NCI-H1694 treated with DMSO at 0.1 percent for 48 hours (cell line): ENCODE measurements at regions not wholly inside any gene's neighbourhood (a gene's known extent, or its start where the extent isn't known, plus 50 kb on each side); places are given as distances from the start of the nearest gene placed in this dataset.
A peak's percentile ranks its signal among the peaks of the same experiment; 100 is the strongest.

Source experiments
- DNase-seq: peaks from one replicate; lab custom pipeline; 2025; lab: John Stamatoyannopoulos, UW

DNA sequence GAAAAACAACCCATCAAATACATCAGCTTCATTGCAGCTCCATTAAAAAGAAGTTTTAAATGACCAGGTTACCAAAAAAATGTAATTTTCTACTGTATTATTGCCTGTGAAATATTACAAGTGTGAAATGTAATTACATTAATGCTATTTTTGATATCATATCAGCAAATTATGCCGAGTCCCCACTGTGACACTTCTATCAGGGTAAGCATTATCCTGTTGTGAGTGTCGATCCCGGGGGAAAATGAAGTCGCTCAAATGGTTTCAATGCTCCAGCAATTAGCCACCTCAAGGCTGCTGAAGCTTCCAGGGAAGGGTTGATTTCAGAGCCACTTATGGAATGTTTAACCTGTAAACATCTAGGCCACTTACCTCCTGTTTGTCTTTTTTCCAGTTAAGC lies 70.4 kb downstream of the RCN1 start:
- no peak for DNase-seq

DNA sequence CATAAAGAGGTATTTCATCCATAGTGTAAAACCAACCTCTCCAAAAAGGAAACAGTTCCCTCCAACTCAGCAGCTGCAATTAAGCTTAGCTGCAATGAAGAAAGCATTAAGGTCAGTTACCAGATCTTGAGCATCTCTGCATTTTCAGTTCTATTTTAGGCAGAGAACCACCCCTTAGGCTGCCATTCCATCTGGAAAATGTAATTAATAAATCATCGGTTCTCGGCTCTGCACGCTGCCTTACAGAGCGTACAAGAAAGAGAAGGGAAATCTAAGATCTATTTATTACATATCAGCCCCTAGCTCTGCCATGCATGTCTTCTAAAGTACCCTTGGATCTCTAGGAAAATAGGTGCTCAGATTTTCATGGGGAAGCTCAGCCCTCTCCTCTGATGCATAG lies 71.5 kb downstream of the RCN1 start:
- no peak for DNase-seq

DNA sequence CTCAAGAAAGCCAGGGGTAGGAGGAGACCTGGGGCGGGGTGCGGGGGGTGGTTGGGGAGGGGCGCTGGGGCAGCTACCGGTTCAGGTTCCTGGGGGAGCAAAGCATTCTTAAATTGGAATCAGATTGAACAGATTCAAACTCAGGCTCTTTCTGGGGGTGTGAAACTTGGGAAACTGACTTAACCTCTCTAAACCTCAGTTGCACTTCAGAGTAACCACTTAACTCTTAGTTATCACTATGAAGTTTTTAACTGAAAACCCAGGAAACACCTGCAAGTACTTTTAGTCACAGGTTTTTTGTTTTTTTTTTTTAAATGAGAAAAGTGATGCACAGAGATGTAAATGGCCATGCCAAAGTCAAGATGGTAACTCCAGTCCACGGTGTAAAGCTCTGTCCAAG lies 72.0 kb downstream of the RCN1 start:
- DNase-seq = no peak

DNA sequence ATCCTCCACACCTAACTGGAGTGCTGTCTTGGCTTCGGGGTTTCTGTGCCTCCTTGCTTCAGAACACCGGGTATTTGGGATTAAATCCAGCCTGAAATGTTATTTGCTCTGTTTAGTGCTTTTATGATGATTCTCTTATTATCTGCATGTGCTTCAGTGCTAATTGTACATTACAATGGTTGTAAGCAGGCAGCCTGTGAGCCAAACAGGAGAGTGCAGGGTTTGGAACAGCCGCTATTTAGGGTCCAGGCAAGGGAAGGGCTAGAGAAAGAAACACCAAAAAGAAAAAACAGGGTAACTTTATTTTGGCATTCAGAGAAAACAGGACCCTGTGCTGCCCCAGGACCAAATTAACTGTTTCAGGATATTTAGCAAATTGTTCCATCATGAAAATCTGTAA lies 72.7 kb downstream of the RCN1 start:
- no peak for DNase-seq

DNA sequence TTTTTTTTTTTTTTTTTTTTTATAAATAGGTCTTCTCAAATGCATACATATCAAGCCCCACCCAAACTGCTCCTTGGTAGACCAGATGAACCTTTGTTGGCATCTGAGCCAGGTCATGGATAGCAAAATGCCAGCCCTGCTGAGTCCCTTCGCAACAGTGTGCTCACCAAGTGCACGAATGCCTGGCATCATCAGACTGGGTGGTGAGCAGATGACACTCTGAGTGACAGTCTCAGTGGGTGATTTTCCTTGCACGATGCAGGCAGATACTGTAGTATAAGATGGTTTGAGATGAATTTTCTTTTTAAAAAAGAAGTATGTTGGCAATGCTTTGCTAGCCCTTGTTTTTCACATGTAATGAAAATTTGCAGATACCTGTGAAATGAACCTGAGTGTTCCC lies 74.0 kb downstream of the RCN1 start:
- no peak for DNase-seq

DNA sequence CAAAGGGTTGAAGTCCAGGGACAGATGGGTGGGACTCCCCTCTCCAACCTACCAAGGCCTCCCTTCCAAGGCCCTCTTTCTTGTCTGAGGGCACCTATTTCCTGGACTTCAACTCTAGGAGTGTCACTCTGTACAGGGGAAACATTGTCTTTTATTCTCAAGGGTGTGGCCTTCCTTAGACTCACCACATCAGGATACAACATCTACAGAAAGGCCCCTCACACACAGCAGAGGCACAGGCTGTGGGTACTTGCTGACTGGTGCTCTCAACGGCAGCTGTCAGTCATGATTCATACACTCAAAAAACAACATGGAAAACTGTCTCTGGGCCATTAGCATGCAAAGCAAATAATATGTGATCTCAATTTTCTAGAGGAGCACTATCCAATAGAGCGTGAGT lies 78.0 kb downstream of the RCN1 start:
- no peak for DNase-seq

DNA sequence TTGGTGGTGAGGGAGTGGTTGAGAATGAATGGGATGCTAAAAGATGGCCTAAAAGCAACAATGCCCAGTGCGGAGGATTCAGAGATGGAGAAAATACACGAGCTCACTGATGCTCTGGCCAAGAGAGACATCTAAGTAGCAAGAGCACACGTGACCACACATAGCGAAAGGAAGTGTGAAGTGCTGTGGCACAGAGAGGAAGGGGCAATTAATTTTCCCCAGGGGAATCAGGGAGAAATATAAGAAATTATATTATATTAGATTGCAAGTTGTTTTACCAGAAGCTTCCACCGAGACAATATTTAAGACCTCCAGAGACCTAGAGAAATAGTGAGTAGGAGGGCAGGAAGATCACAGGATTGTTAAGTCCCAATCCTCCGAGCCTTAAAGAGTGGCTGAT lies 80.6 kb downstream of the RCN1 start:
- no peak for DNase-seq

DNA sequence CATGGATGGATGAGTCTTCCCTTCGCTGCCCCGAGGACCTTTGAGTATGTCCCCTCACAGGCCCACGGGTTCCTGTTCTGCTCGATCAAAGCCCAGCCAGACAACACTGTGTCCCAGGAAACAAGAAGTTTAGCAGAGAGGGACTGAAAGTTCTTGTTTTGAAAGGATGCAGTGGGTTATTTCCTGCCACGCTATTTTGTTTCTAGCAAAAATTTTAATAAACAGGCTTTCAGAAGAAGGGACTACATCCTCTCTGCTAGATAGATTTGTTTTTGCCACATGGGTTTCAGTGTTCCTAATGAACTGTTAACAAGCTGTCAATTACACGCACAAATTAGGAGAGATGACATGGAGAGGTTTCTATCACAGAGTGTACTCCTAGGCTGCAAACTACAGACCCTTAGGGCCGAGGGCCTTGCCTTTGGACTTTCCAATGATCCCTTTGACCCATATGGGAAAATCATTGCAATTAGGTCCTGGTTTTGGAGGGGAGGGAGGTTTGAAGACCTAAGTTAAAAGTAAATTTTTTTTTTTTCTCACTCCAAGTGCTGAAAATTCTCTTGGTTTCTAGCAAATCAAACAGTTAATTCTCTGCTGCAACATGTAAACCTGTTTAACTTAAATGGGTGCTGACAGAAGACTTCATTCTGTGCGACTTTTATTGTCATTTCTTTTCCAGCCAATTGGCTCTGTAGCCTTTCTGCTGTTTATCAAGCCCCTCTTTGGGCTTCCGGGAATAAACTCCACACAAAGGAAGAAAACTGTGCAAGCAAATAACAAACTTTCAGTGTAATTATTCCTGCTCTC lies 81.4 kb downstream of the RCN1 start:
- DNase-seq = peak; percentile 68

DNA sequence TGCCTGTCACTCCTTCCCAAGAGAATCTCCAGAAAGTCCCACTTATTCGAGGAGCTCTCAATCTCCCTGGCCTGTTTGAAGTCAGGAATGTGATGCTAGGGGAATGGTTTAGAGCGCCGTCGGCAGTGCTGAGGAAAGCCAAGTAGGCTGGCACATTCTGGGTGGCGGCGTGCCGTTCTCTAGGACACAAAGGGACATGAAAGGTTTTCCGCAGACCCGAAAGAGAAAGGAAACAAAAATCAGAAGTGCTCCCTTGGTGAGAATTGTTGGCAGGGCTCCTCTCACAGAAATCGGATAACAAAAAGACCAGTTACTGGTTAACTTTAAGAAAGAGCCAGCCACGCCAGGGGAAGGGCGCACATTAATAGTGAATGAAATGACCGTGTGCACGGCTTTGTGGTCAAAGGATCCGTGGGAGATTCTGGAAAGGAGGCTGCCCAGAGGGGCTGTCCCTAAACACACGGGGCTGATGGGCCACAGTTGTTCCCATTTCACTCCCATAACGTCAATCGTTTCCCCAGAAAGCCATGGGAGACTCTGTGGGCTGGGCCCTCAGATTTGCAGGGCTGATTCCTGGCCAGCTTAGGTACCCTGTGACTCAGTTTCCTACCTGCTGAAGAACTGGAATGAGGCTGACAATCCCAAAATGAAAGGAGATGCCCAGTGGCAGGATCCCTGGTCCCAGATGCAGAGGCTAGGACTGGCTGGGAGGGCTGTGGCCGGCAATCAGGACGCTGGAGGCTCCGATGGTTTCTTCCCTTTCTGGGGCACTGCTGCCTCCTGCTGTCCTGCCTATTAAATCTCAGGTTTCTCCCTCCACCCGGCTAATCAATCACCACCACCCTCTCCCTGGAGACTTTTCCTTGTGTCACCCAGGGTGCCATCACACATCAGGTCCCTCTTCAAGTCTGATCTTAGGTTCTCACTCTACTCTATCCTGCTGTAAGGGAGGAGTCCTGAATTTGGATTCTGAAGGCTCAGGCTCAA lies 82.3 kb downstream of the RCN1 start:
- peak; percentile 90 for DNase-seq

DNA sequence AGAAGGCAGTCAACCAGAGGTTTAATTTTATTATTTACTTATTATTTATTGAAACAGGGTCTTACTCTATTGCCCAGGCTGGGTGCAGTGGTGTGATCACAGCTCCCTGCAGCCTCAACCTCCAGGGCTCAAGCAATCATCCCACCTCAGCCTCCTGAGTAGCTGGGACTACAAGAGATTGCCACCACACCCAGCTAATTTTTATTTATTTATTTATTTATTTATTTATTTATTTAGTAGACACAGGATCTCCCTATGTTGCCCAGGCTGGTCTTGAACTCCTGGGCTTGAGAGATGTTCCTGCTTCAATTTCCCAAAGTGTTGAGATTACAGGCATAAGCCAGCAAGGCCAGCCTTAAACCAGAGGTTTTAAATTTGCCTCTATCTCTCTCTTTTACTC lies 83.1 kb downstream of the RCN1 start:
- no peak for DNase-seq

DNA sequence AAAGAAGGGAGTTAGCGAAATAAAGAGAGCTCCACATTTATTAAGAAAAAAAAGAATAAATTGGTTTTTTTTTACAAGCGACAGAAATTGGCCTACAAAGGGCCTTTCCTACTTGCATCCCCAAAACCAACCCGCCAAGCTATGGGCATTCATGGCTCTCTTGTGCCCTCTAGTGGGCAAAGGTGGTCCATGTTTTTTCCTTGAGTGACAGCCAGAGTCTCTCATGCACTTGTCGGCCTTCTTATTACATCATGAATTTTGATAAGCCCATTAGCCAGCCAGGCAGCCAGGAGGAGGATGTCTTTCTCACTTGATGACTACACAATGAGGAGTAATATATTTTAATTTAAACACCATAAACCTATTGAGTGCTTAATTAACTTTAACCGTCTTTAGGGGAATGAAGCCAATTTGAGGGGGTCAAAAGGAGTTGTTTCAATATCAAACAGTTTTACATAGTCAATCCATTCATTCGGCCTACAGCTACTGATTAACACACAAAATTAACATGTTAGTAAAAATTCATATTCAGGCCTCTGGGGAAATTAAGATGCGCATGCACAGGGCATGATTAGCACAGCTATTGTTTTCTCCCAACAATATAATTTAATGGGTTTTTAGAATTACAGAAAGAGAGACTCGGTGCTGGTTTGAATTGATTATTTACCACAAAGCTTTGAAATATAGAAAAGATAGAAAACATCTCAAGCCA lies 85.5 kb downstream of the RCN1 start:
- peak; percentile 96 for DNase-seq

DNA sequence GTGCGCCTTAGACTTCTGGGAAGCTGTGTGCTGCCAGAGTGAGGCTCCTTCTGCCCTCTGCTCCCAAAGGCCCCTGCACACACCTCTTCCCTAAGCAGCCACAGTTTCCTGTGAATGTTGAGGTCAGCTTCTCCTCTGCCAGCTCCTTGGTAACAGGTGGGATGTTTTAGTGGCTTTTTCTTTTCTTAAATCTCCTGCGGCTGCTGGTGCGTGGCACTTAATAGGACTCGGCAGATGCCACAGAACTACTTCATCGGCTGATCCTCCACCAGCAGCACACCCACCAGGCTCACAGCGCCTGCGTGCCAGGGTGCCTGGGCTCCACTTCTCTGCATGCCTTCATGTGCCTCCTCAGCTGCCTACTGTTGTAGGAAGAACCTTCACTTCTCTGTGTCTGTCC lies 87.8 kb downstream of the RCN1 start:
- no peak for DNase-seq

DNA sequence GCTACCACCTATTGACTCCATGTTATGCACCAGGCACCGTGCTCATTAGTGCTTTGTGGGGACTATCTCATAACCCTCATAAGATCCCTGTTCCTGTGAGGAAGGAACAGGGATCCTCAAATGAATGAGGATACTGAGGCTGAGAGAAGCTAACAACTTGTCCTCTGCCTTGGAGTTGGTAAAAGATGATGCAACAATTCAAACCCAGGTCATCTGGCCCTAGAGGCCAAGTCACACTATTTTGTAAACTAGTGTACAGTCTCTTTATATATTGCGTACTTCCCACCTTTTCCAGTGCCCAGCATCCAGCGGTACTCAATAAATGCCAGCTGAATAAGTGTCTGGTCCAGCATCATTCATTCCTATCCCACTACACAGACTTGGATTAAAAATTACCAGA lies 92.6 kb downstream of the RCN1 start:
- no peak for DNase-seq

DNA sequence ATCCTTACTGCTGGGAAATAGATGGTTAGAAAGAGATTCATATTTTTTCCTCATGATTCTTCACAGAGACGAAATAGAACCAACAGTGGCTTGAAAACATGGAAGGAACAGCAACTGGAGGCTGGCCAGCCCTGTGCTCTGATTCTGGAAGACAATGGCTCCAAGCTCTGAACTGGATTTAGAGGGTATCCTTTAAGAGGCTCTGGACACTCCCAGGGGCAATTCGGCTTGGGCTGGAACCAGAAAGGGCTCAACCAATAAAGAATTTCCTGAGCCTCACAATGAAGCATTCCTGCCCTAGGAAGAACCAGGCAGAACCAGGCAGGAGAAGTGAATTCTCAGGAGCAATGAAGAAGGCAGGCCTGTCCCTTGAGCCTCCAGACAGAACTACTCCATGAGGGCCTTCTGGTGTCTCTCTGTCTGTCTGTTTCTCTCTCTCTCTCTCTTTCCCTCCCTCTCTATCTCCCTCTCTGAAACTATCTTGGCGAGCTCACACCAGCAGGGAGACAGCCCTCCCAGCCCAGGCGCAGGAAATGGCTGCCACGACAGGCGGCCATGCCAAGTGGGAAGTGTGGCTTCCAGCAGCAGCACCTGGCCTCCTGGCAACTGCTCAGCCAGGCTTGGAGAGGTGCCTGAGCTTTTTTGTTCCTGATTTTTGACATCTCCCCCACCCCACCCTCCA lies 93.3 kb downstream of the RCN1 start:
- DNase-seq = no peak

DNA sequence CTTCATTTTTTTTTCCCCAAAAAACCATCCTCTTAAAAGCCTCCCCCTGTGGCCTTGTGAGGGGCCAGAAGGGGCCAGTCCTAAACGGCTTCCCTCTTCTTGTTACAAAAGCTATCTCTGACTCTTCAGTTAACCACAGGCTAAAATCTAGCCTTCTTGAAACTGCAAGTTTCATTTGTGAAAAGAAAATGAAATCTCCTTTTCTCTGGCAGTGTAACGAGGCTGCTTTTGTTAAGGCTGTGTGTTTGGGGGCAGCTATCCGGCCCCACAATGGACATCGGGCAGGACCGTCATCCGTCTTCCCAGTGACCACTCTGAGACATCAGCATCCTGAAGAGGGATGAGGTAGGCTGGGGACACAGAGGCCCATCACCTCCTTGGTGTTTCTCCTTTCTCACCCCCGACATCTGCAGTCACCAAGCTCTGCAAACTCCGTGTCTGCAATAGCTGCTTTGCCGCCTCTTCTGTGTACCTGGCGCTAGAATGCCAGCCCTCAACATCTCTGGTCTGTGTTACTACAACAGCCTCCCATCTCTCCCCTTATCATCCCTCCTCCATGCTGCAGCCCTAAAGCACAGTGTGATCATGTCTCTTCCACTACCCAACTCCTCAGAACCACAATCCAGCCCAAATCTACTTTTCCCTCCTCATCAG lies 94.0 kb downstream of the RCN1 start:
- DNase-seq = no peak

DNA sequence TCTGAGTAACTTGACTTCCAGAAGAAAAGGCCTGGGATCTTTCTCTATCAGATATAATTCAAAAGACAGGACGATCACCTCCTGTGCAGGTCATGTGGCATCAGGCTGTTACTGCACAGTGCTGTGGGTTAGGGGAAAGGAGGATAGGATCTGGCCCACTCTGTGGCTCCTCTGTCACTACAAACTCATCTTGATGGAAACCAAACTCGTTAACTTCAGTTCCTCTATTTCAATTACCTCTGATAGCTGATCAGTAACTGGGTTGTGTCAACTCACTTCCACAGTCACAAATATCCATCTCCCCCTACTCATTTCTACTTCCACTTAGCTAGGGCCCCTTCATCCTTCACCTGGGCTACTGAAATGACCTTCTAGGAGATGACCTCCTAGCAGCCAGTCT lies 95.2 kb downstream of the RCN1 start:
- DNase-seq = no peak

DNA sequence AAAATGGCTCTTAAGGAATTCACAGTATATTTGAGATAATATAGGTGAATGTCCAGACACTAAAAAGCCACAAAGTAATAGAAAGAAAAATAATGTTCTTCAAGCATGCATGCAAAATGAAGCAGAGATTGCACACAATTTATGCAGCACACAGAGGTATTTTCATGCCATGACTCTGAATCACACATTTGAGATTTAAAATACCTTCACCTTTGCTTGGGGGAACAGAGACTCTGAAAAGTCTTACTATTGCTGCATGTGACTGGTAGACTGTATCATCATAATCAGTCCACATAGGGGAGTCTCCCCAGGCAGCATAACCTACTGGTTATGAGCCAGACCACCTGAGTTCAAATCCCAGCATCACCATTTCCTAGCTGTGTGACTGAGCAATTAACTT lies 96.2 kb downstream of the RCN1 start:
- DNase-seq = no peak

DNA sequence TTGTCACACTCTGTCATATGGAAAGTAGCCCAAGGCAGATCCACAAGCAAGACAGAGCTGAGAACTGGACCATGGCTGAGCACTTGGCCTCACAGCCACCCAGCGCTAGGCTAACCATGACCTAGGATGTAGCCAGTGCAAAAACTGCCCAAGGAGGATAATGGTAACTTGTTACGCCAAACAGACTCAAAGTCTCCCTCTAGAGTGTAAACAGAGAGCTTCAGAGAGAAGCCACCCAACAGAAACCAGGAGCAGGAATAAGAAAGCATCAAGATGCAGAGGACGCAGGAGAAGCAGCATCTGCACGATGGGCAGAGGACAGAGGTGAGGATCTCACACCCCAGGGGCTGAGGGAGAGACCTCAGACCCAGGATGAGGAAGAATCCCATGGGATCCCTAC lies 97.9 kb downstream of the RCN1 start:
- DNase-seq = no peak

DNA sequence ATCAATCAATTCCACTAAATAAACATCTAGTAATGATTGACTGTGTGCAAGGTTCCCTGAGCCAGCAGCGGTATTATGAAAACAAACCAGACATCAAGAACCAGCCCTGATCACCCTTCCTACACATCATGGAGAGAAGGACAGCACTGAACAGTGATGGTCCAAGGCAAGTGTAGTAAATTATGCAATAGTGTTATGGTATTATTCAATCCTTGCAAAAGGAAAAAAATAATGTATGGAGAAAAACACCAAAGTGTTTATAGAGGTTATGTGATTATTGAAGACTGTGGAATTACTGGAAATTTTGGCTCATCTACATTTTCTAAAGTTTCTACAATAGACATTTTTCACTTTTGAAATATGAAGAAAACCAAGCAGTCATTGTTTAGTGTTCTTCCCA lies 105.3 kb downstream of the RCN1 start:
- DNase-seq = no peak

DNA sequence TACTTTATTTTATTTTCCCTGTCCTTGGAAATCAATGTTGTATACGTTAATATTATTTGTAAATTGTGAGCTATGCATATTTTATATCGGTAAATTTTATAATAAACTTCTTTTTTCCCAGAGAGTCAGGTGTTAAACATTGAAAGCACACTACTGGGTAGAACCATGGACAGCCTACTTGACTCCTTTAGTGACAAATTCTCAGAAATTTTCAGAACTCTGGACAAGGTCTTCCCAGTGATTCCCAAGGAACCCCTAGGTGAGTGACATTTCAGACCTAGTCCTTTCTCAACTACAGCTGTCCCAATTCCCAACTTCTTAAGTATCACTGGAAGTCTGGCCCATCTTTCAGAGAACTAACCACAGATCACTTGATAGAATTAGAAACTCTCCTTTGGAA lies 107.2 kb downstream of the RCN1 start:
- DNase-seq = no peak

DNA sequence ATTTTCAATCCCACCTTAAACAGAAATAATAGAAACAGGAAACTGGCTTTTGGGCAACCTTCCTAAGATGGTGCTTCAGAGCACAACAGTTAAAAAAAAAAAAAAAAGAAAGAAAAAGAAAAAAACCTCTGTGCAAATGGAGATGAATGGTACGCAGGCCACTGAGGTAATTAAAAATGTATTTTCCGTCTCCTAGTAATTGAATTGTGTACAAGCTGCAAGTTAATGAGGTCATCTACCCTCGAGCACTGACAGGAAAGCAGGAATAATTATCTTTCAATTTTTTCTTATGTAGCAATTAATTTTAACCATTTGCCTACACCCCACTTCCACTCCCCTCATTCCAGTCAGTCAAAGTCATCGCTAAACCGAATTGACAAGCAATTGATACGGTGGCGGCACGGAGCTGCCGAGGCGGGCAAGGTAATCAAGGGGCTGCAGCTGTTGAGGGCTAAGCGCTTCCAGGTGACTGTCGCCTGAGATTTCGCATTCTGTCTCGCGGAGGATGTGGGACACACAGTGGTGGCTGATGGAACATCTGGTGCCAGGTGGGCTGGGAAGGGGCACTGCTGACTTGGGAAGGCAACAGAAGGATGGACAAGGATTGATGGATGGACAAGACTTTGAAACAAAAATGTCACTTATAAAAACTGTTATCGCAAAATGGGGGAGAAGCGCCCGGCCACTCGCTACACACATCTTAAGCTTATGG lies 109.4 kb downstream of the RCN1 start:
- DNase-seq = no peak
